Fibroblast of the aortic adventitia (primary cell): ENCODE measurements at regions not wholly inside any gene's neighbourhood (a gene's known extent, or its start where the extent isn't known, plus 50 kb on each side); places are given as distances from the start of the nearest gene placed in this dataset.

Experiments used
- DNase-seq: peaks from one replicate; pipeline ENCODE4 v3.0.0-alpha.2; 2010; ENCODE audit warnings: low read depth
- H3K4me3 ChIP-seq: 2 replicates; pipeline ENCODE4 v1.5.1; 2011; ENCODE audit warnings: low read depth, mild to moderate bottlenecking, control low read depth, low read length, moderate library complexity
- TF ChIP-seq, protein P1 (sequence below): IDR thresholded peaks from 2 replicates; pipeline ENCODE4 v1.5.1; 2011; ENCODE audit warnings: mild to moderate bottlenecking, low read length, control low read depth, inconsistent platforms; ENCODE audit not compliant: insufficient read depth

DNA sequence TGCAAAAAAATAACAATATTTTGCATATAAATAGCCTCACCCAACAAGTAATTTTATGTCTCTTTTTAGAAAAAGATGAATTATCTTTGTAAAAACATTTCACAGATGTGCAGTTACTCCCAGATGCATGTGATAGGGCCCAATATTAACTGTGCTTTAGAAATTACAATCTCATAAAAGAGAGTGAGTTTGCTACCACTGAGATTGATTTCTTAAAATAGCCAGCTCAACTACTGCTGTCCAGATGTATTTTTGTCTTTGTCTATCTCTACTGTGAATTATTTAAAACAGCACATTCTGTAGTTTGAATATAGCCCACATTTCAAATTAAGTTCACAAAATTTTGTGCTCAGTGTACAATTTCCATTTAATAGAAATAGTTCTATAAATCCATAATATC lies 177.0 kb upstream of the TTC29 start:
- TF ChIP-seq, protein P1, sequence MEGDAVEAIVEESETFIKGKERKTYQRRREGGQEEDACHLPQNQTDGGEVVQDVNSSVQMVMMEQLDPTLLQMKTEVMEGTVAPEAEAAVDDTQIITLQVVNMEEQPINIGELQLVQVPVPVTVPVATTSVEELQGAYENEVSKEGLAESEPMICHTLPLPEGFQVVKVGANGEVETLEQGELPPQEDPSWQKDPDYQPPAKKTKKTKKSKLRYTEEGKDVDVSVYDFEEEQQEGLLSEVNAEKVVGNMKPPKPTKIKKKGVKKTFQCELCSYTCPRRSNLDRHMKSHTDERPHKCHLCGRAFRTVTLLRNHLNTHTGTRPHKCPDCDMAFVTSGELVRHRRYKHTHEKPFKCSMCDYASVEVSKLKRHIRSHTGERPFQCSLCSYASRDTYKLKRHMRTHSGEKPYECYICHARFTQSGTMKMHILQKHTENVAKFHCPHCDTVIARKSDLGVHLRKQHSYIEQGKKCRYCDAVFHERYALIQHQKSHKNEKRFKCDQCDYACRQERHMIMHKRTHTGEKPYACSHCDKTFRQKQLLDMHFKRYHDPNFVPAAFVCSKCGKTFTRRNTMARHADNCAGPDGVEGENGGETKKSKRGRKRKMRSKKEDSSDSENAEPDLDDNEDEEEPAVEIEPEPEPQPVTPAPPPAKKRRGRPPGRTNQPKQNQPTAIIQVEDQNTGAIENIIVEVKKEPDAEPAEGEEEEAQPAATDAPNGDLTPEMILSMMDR: no peak
- no peak for DNase-seq

DNA sequence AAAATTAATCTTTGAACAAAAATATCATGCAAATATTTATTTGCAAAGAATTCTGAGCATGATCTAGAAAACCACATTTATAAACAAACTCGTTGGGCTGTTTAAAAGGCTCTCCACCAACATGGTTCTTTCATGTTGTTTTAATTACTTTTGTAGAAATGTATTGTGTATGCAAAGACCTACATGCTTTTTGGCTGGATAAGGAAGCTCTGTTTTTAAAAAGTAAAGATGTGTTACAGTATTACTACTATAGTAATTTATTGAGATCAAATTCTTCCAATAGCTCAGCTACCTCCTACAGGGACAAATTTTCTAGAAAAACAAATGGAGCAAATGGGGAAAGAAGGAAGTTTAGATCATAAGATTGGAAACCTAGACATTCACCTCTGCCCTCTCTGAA lies 177.5 kb upstream of the TTC29 start:
- DNase-seq: no peak
- TF ChIP-seq, protein P1: no peak
- H3K4me3 ChIP-seq: no peak overlapping the region

More for the DNA sequence above, 177.0 kb upstream of the TTC29 start:
- no peak overlapping the region for H3K4me3 ChIP-seq

DNA sequence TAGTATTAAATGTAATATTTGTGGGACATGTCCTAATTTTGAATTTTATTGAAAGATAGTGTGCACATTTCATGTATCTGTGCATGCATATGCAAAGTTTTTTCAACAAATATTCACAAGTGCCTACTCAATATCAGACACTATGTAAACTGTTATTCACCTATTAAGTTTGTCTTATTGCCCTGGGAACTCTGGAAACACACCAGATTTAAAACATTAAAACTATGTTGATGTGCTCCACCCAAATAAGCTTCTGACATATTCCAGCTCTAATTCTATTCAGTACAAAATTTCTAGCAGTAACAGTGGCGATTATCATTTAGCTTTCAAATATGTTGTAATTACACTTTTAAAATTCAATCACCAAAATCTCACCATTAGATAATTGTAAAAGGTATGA lies 183.1 kb upstream of the TTC29 start:
- no peak for DNase-seq
- no peak overlapping the region for H3K4me3 ChIP-seq
- TF ChIP-seq, protein P1: no peak

DNA sequence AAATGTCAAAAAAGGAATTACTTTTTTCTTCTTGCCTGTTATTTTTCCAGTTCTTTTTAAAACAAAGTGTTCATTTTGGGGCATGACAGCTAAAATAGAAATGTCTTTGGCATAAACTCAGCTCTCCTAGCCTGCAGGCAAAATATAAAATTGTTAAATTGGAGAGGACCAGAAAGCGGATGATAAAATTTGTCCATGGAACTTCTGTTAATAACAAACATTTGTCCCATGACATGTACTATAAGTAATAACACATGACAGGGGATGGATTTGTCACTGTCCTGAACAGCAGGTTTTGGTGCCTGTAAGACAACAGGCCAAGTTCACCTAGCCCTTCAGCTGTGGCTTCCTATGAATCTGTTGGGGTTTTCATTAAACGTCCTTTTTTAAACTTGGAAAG lies 184.0 kb upstream of the TTC29 start:
- DNase-seq: no peak
- TF ChIP-seq, protein P1: no peak
- H3K4me3 ChIP-seq: no peak overlapping the region

DNA sequence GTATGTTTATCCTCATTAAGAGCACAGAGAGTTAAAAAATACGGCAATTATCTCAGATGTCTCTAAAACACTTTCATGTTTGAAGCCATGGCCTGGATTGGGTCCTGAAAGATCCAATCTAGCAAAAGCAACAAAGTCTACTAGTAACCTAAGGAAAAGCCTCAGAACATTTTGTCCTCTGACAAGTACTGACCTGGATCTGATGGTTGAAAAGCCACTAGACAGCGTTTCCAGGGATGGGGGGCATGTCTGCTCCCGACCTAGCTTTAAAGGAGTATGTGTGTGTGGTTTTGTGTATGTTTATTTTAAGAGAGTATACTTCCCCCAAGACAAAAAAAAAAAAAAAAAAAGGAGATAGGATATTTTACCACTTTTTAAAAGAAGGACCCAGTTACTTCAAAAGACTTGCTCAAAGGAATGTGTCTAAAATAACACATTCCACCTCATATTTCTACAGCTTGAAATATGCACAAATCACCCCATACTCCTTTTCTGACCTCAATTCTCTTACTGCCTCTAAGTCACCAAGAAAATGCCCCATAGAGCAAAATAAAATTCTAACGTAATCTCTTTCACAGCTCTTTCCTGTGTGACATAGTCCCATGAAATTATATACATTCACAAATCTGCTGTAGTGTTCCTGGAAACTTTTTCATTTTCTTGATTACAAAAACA lies 189.0 kb upstream of the TTC29 start:
- no peak for DNase-seq
- TF ChIP-seq, protein P1: no peak
- H3K4me3 ChIP-seq: no peak overlapping the region

DNA sequence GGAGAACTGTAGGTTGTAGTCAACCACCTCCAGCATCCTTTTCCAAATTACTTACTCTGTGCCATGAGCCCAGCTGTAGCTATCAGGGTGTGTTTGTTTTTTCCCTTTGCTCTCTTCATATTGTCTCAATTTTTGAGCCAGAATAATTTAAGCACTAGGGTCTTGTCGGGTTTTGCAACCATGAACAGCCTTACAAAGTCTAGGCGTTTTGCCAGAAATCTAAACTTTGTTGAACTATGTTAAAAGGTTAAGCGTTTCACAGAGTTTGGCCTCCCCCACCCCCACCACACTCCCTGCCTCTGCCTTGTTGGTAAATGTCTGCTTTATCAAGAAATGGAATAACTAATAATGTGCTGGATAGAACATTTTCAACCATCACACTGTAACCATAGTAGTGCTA lies 190.6 kb upstream of the TTC29 start:
- TF ChIP-seq, protein P1: no peak
- H3K4me3 ChIP-seq: no peak overlapping the region
- peak; percentile 75 for DNase-seq

DNA sequence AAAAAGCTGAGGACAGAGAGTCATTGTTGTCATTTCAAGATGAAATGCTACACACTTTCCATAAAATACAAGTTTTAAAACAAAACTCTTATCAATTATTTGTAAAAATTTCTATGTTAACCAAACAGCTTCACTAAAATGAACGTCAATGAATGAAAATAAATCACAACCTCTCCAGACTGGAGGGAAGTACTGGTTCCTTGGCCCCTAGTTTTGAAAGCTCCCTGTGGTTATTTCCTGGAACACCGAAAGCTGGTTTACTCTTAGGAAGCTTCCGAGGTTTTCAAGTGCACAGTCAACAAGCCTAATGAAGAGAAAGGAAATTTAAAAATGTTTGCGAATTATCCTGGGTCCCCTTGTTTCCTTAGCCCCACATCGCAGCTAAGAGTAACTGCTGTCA lies 191.1 kb upstream of the TTC29 start:
- DNase-seq: no peak
- no peak overlapping the region for H3K4me3 ChIP-seq
- TF ChIP-seq, protein P1: no peak
